SJCRH30 (cell line): ENCODE measurements at regions not wholly inside any gene's neighbourhood (a gene's known extent, or its start where the extent isn't known, plus 50 kb on each side); places are given as distances from the start of the nearest gene placed in this dataset.

Source experiments
- DNase-seq, 2 experiments: peaks; one replicate each; pipeline ENCODE4 v3.0.0-alpha.2; 2015 to 2020
- H3K27ac ChIP-seq: fragments of 250-450 bp; sonication (Bioruptor Pico); 2 replicates; pipeline ENCODE4 v1.5.1; 2020; ENCODE audit warnings: mild to moderate bottlenecking, moderate library complexity
- H3K27me3 ChIP-seq: fragments of 250-450 bp; sonication (Bioruptor Pico); 2 replicates; pipeline ENCODE4 v1.5.1; 2020; ENCODE audit warnings: mild to moderate bottlenecking, moderate library complexity
- H3K36me3 ChIP-seq: fragments of 250-450 bp; sonication (Bioruptor Pico); 2 replicates; pipeline ENCODE4 v1.5.1; 2020; ENCODE audit warnings: mild to moderate bottlenecking, moderate library complexity
- H3K4me1 ChIP-seq: fragments of 250-450 bp; sonication (Bioruptor Pico); 2 replicates; pipeline ENCODE4 v1.5.1; 2020; ENCODE audit warnings: mild to moderate bottlenecking, moderate library complexity
- H3K4me3 ChIP-seq: fragments of 250-450 bp; sonication (Bioruptor Pico); 2 replicates; pipeline ENCODE4 v1.5.1; 2020; ENCODE audit warnings: mild to moderate bottlenecking, moderate library complexity
- H3K9me3 ChIP-seq: fragments of 250-450 bp; sonication (Bioruptor Pico); replicated peaks from 2 replicates; pipeline ENCODE4 v1.5.1; 2020; ENCODE audit warnings: mild to moderate bottlenecking, moderate library complexity

- DNase-seq, result no peak
- H3K27me3 ChIP-seq, result no peaks in the 10 kb centered on the region
- peaks cover 6% of the 10 kb centered on the region for H3K4me1 ChIP-seq
- no peak overlapping the region for H3K4me3 ChIP-seq
- no peaks in the 10 kb centered on the region for H3K36me3 ChIP-seq
- H3K9me3 ChIP-seq, result no peaks in the 10 kb centered on the region; the same call in 1 of the 2 replicates
- H3K27ac ChIP-seq, result no peak overlapping the region
Measured at GRCh38 chr7:18126281-18126680, 98.6 kb upstream of the PRPS1L1 start.

GRCh38 chr7:18128846-18129245, 101.2 kb upstream of the PRPS1L1 start:
- DNase-seq, result no peak
- H3K36me3 ChIP-seq, result no peaks in the 10 kb centered on the region

GRCh38 chr7:18132811-18133210, 105.2 kb upstream of the PRPS1L1 start:
- H3K4me1 ChIP-seq, result no peaks in the 10 kb centered on the region
- H3K27me3 ChIP-seq, result no peaks in the 10 kb centered on the region
- no peak overlapping the region for H3K4me3 ChIP-seq
- H3K27ac ChIP-seq, result no peak overlapping the region
- no peaks in the 10 kb centered on the region for H3K9me3 ChIP-seq
- DNase-seq, result no peak
- no peaks in the 10 kb centered on the region for H3K36me3 ChIP-seq

More at GRCh38 chr7:18128846-18129245, 101.2 kb upstream of the PRPS1L1 start:
- H3K9me3 ChIP-seq, result no peaks in the 10 kb centered on the region
- H3K4me1 ChIP-seq, result peaks cover 4% of the 10 kb centered on the region; the same call in 1 of the 2 replicates
- H3K27me3 ChIP-seq, result no peaks in the 10 kb centered on the region
- no peak overlapping the region for H3K27ac ChIP-seq
- no peak overlapping the region for H3K4me3 ChIP-seq

- Histone ChIP-seq H3K4me1 (no peaks in the 10 kb centered on the region), H3K4me3 (no peak overlapping the region), H3K9me3 (no peaks in the 10 kb centered on the region), H3K27ac (no peak overlapping the region), H3K27me3 (no peaks in the 10 kb centered on the region), H3K36me3 (no peaks in the 10 kb centered on the region)
- no peak for DNase-seq
Measured at GRCh38 chr7:18133921-18134320, 106.3 kb upstream of the PRPS1L1 start.

GRCh38 chr7:18140943-18141342, 113.3 kb upstream of the PRPS1L1 start:
- H3K27me3 ChIP-seq, result no peaks in the 10 kb centered on the region
- no peaks in the 10 kb centered on the region for H3K36me3 ChIP-seq
- no peaks in the 10 kb centered on the region for H3K9me3 ChIP-seq
- H3K27ac ChIP-seq, result no peak overlapping the region
- H3K4me1 ChIP-seq, result no peaks in the 10 kb centered on the region
- DNase-seq, result no peak
- no peak overlapping the region for H3K4me3 ChIP-seq

GRCh38 chr7:18144166-18144565, 116.5 kb upstream of the PRPS1L1 start:
- no peak for DNase-seq
- H3K27me3 ChIP-seq, result no peaks in the 10 kb centered on the region
- no peaks in the 10 kb centered on the region for H3K9me3 ChIP-seq
- H3K27ac ChIP-seq, result no peak overlapping the region
- H3K4me1 ChIP-seq, result no peaks in the 10 kb centered on the region
- no peaks in the 10 kb centered on the region for H3K36me3 ChIP-seq
- H3K4me3 ChIP-seq, result no peak overlapping the region

- DNase-seq, result no peak
- Histone ChIP-seq H3K36me3 (no peaks in the 10 kb centered on the region), H3K27ac (no peak overlapping the region), H3K9me3 (no peaks in the 10 kb centered on the region), H3K27me3 (no peaks in the 10 kb centered on the region), H3K4me1 (no peaks in the 10 kb centered on the region), H3K4me3 (no peak overlapping the region)
Measured at GRCh38 chr7:18145160-18145559, 117.5 kb upstream of the PRPS1L1 start.

GRCh38 chr7:18151422-18151821, 123.8 kb upstream of the PRPS1L1 start:
- Histone ChIP-seq H3K27ac (no peak overlapping the region), H3K4me3 (no peak overlapping the region), H3K9me3 (no peaks in the 10 kb centered on the region; the same call in 1 of the 2 replicates), H3K27me3 (no peaks in the 10 kb centered on the region), H3K4me1 (no peaks in the 10 kb centered on the region), H3K36me3 (no peaks in the 10 kb centered on the region)
- peak in 1 of 2 experiments; percentile 16 for DNase-seq

- H3K9me3 ChIP-seq, result no peaks in the 10 kb centered on the region; the same call in 1 of the 2 replicates
- H3K27ac ChIP-seq, result no peak overlapping the region
- no peaks in the 10 kb centered on the region for H3K36me3 ChIP-seq
- no peaks in the 10 kb centered on the region for H3K27me3 ChIP-seq
- peak overlapping the region; percentile 20; the same call in 1 of the 2 replicates for H3K4me3 ChIP-seq
- no peaks in the 10 kb centered on the region for H3K4me1 ChIP-seq
- DNase-seq, result peak; percentile 7 to 32
Measured at GRCh38 chr7:18153183-18153748, 125.6 kb upstream of the PRPS1L1 start.

GRCh38 chr7:18154726-18155125, 127.1 kb upstream of the PRPS1L1 start:
- no peak overlapping the region for H3K27ac ChIP-seq
- no peaks in the 10 kb centered on the region for H3K4me1 ChIP-seq
- no peaks in the 10 kb centered on the region for H3K27me3 ChIP-seq
- H3K36me3 ChIP-seq, result no peaks in the 10 kb centered on the region
- no peaks in the 10 kb centered on the region; the same call in 1 of the 2 replicates for H3K9me3 ChIP-seq
- no peak for DNase-seq
- H3K4me3 ChIP-seq, result no peak overlapping the region

- no peak overlapping the region for H3K4me3 ChIP-seq
- no peak overlapping the region for H3K27ac ChIP-seq
- no peaks in the 10 kb centered on the region for H3K36me3 ChIP-seq
- H3K9me3 ChIP-seq, result no peaks in the 10 kb centered on the region; the same call in 1 of the 2 replicates
- DNase-seq, result no peak
- H3K4me1 ChIP-seq, result no peaks in the 10 kb centered on the region
- H3K27me3 ChIP-seq, result no peaks in the 10 kb centered on the region
Measured at GRCh38 chr7:18157233-18157632, 129.6 kb upstream of the PRPS1L1 start.

- Histone ChIP-seq H3K27me3 (no peaks in the 10 kb centered on the region), H3K9me3 (no peaks in the 10 kb centered on the region), H3K4me1 (no peaks in the 10 kb centered on the region), H3K36me3 (no peaks in the 10 kb centered on the region), H3K27ac (no peak overlapping the region), H3K4me3 (no peak overlapping the region)
- no peak for DNase-seq
Measured at GRCh38 chr7:18162657-18163056, 135.0 kb upstream of the PRPS1L1 start.

GRCh38 chr7:18163091-18163490, 135.4 kb upstream of the PRPS1L1 start:
- no peak for DNase-seq
- Histone ChIP-seq H3K4me1 (no peaks in the 10 kb centered on the region), H3K27me3 (no peaks in the 10 kb centered on the region), H3K4me3 (no peak overlapping the region), H3K9me3 (no peaks in the 10 kb centered on the region), H3K27ac (no peak overlapping the region), H3K36me3 (no peaks in the 10 kb centered on the region)

GRCh38 chr7:18165166-18165565, 137.5 kb upstream of the PRPS1L1 start:
- Histone ChIP-seq H3K27me3 (no peaks in the 10 kb centered on the region), H3K27ac (no peak overlapping the region), H3K4me3 (no peak overlapping the region), H3K4me1 (no peaks in the 10 kb centered on the region), H3K36me3 (no peaks in the 10 kb centered on the region), H3K9me3 (no peaks in the 10 kb centered on the region)
- DNase-seq, result no peak

- Histone ChIP-seq H3K27me3 (no peaks in the 10 kb centered on the region), H3K4me3 (no peak overlapping the region), H3K27ac (no peak overlapping the region), H3K9me3 (no peaks in the 10 kb centered on the region), H3K36me3 (no peaks in the 10 kb centered on the region), H3K4me1 (no peaks in the 10 kb centered on the region)
- no peak for DNase-seq
Measured at GRCh38 chr7:18166002-18166401, 138.4 kb upstream of the PRPS1L1 start.

GRCh38 chr7:18167815-18168214, 140.2 kb upstream of the PRPS1L1 start:
- no peaks in the 10 kb centered on the region for H3K4me1 ChIP-seq
- H3K36me3 ChIP-seq, result no peaks in the 10 kb centered on the region
- H3K4me3 ChIP-seq, result no peak overlapping the region
- DNase-seq, result no peak
- no peak overlapping the region for H3K27ac ChIP-seq
- no peaks in the 10 kb centered on the region for H3K27me3 ChIP-seq
- H3K9me3 ChIP-seq, result no peaks in the 10 kb centered on the region
